ENCODE measurements at regions not wholly inside any gene's neighbourhood (a gene's known extent, or its start where the extent isn't known, plus 50 kb on each side); places are given as distances from the start of the nearest gene placed in this dataset.

- POLR2A ChIA-PET (ENCODE audit: unreplicated experiment): no interaction called here
- H3K27me3 ChIP-seq (ENCODE audit: low read length): no peaks in the 10 kb centered on the region
- intact Hi-C loops (cut with micrococcal nuclease): no loop called here
- H3F3A ChIP-seq (ENCODE audit: low read length, unreplicated experiment): peaks cover 6% of the 10 kb centered on the region
- DNase-seq (peak; percentile 53), ATAC-seq (no peak)
- H3K4me1 ChIP-seq (ENCODE audit: insufficient read depth, low read length): peaks cover 32% of the 10 kb centered on the region
- no peaks in the 10 kb centered on the region for H3K36me3 ChIP-seq (ENCODE audit: low read depth, low read length)
- no peaks in the 10 kb centered on the region for H3K79me2 ChIP-seq (ENCODE audit: low read length)
- no peak overlapping the region for H3K4me3 ChIP-seq (ENCODE audit: low read length)
- H3K4me2 ChIP-seq (ENCODE audit: low read length): no peak overlapping the region
- no peak overlapping the region for H2AFZ ChIP-seq (ENCODE audit: low read length)
- peak overlapping the region; percentile 26; the same call in 1 of the 2 replicates for H3K27ac ChIP-seq (ENCODE audit: low read length)
- no peaks in the 10 kb centered on the region for H4K20me1 ChIP-seq (ENCODE audit: low read length)
- H3K9me3 ChIP-seq (ENCODE audit: low read length): no peaks in the 10 kb centered on the region
- CTCF ChIA-PET: no interaction called here
- TF ChIP-seq CTCF (conservative IDR thresholded peaks at IDR 0.05; ENCODE audit: low read depth, low read length): no peak
- TF ChIP-seq EZH2phosphoT487 (IDR thresholded peaks at IDR 0.05; ENCODE audit: borderline replicate concordance, low read length): no peak
- TF ChIP-seq EZH2 (IDR thresholded peaks at IDR 0.05; ENCODE audit: low read length, unreplicated experiment): no peak
- H3K9me2 ChIP-seq (replicated peaks; ENCODE audit: low read length): no peaks in the 10 kb centered on the region
- no TSS peak for BruUV-seq (replicated peaks)
- no peak overlapping the region for H3K9ac ChIP-seq (ENCODE audit: low read length)
These were observed 434.0 kb upstream of the SPHKAP start for GRCh38 chr2:228615496-228615895.

- Histone ChIP-seq H2AFZ (ENCODE audit: low read length) (no peak overlapping the region), H3K4me2 (ENCODE audit: low read length) (no peak overlapping the region), H3K4me3 (ENCODE audit: low read length) (no peak overlapping the region), H3K36me3 (ENCODE audit: low read depth, low read length) (no peaks in the 10 kb centered on the region), H3K9ac (ENCODE audit: low read length) (no peak overlapping the region), H4K20me1 (ENCODE audit: low read length) (no peaks in the 10 kb centered on the region), H3K27ac (ENCODE audit: low read length) (peak overlapping the region; percentile 12; the same call in 1 of the 2 replicates), H3K4me1 (ENCODE audit: insufficient read depth, low read length) (peaks cover 32% of the 10 kb centered on the region), H3K27me3 (ENCODE audit: low read length) (no peaks in the 10 kb centered on the region), H3K9me2 (replicated peaks; ENCODE audit: low read length) (no peaks in the 10 kb centered on the region), H3K9me3 (ENCODE audit: low read length) (no peaks in the 10 kb centered on the region), H3K79me2 (ENCODE audit: low read length) (no peaks in the 10 kb centered on the region), H3F3A (ENCODE audit: low read length, unreplicated experiment) (peaks cover 6% of the 10 kb centered on the region)
- ChIA-PET CTCF (no interaction called here), POLR2A (ENCODE audit: unreplicated experiment) (no interaction called here)
- TF ChIP-seq CTCF (conservative IDR thresholded peaks at IDR 0.05; ENCODE audit: low read depth, low read length): no peak
- no peak for TF ChIP-seq EZH2 (IDR thresholded peaks at IDR 0.05; ENCODE audit: low read length, unreplicated experiment)
- TF ChIP-seq EZH2phosphoT487 (IDR thresholded peaks at IDR 0.05; ENCODE audit: borderline replicate concordance, low read length): no peak
- no peak for ATAC-seq
- DNase-seq: no peak
- intact Hi-C loops (cut with micrococcal nuclease): no loop called here
- BruUV-seq (replicated peaks): no TSS peak
These were observed 433.3 kb upstream of the SPHKAP start for GRCh38 chr2:228614741-228615140.

GRCh38 chr2:228613133-228613850 is 431.8 kb upstream of the SPHKAP start:
- Histone ChIP-seq H3K27me3 (ENCODE audit: low read length) (no peaks in the 10 kb centered on the region), H3K9me3 (ENCODE audit: low read length) (no peaks in the 10 kb centered on the region), H3F3A (ENCODE audit: low read length, unreplicated experiment) (peaks cover 6% of the 10 kb centered on the region), H4K20me1 (ENCODE audit: low read length) (no peaks in the 10 kb centered on the region), H3K4me2 (ENCODE audit: low read length) (peak overlapping the region; percentile 44), H3K79me2 (ENCODE audit: low read length) (no peaks in the 10 kb centered on the region), H3K4me1 (ENCODE audit: insufficient read depth, low read length) (peaks cover 32% of the 10 kb centered on the region), H3K4me3 (ENCODE audit: low read length) (no peak overlapping the region), H3K27ac (ENCODE audit: low read length) (peak overlapping the region; percentile 95), H3K36me3 (ENCODE audit: low read depth, low read length) (no peaks in the 10 kb centered on the region), H2AFZ (ENCODE audit: low read length) (no peak overlapping the region), H3K9ac (ENCODE audit: low read length) (peak overlapping the region; percentile 71), H3K9me2 (replicated peaks; ENCODE audit: low read length) (no peaks in the 10 kb centered on the region)
- intact Hi-C loops (cut with micrococcal nuclease): no loop called here
- POLR2A ChIA-PET (ENCODE audit: unreplicated experiment): no interaction called here
- peak; percentile 87 for ATAC-seq
- CTCF ChIA-PET: interaction anchor here (1.2 kb wide), 1 partner anchor 44 kb away, joined by 5 read pairs; no protein-coding TSS in a partner anchor
- TF ChIP-seq EZH2 (IDR thresholded peaks at IDR 0.05; ENCODE audit: low read length, unreplicated experiment) (no peak), EZH2phosphoT487 (IDR thresholded peaks at IDR 0.05; ENCODE audit: borderline replicate concordance, low read length) (no peak), CTCF (conservative IDR thresholded peaks at IDR 0.05; ENCODE audit: low read depth, low read length) (no peak)
- no TSS peak for BruUV-seq (replicated peaks)
- DNase-seq: peak; percentile 95
